C4-2B (cell line): ENCODE measurements at regions not wholly inside any gene's neighbourhood (a gene's known extent, or its start where the extent isn't known, plus 50 kb on each side); places are given as distances from the start of the nearest gene placed in this dataset.

ENCODE experiments used
- ZFX ChIP-seq: fragments of 450-650 bp; IDR thresholded peaks from 2 replicates; pipeline ENCODE4 v1.6.1; 2017
- TF ChIP-seq, protein P1 (sequence below): fragments of 450-650 bp; conservative IDR thresholded peaks from 2 replicates; pipeline ENCODE4 v1.5.1; 2017; ENCODE audit warnings: mild to moderate bottlenecking

DNA sequence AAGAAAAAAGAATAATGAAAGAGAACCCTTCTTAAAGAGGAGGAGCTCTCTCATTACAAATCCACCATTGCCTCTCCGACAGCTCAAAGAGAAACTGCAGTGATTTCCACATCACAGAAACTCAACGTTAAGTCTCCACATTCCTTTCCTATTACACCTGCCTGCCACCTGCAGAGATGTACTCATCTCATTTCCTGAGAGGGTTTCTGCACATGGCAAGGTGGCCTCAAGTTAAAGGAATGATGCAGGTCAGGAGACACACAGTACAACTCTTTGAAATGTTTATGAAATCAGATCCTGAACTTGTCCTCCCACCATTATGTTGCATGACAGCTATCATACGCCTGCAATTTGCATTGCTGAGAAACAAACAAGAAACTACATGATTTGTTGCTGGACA is 458.4 kb upstream of the ADAMTS9 start:
- TF ChIP-seq, protein P1, sequence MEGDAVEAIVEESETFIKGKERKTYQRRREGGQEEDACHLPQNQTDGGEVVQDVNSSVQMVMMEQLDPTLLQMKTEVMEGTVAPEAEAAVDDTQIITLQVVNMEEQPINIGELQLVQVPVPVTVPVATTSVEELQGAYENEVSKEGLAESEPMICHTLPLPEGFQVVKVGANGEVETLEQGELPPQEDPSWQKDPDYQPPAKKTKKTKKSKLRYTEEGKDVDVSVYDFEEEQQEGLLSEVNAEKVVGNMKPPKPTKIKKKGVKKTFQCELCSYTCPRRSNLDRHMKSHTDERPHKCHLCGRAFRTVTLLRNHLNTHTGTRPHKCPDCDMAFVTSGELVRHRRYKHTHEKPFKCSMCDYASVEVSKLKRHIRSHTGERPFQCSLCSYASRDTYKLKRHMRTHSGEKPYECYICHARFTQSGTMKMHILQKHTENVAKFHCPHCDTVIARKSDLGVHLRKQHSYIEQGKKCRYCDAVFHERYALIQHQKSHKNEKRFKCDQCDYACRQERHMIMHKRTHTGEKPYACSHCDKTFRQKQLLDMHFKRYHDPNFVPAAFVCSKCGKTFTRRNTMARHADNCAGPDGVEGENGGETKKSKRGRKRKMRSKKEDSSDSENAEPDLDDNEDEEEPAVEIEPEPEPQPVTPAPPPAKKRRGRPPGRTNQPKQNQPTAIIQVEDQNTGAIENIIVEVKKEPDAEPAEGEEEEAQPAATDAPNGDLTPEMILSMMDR, result no peak
- TF ChIP-seq ZFX, result no peak
